H54 (cell line): ENCODE measurements at regions not wholly inside any gene's neighbourhood (a gene's known extent, or its start where the extent isn't known, plus 50 kb on each side); places are given as distances from the start of the nearest gene placed in this dataset.

ENCODE experiments used
- DNase-seq: peaks from one replicate; pipeline ENCODE4 v3.0.0; 2011; ENCODE audit warnings: low spot score, mixed read lengths; ENCODE audit not compliant: insufficient read length
- FAIRE-seq: peaks from 3 replicates; lab custom pipeline; 2011; peaks lifted over from hg19 to GRCh38; lab: Jason Lieb, UNC
- POLR2A ChIP-seq: IDR thresholded peaks from 2 replicates; pipeline ENCODE4 v1.6.1; 2011; ENCODE audit warnings: low read depth, mild to moderate bottlenecking, low read length

DNA sequence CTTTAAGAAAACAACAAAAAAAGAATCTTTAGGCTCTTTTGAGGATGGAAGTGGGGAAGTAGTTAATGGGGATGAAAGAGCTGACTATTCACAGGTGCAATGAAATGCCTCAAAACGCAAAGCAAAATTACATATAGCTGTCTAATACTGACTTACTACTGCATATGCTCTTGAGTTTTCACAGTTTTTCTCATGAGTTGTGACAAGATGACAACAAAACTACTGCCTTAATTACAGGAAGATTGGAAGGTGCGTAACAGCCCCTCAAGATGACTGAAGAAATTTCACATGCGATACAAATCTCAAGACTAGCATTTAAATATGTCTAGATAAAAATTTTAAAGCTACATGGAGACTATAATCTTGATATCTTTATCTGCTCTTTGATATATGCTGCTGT is 547.8 kb upstream of the POU3F2 start:
- TF ChIP-seq POLR2A: no peak
- FAIRE-seq: no peak
- DNase-seq: no peak

DNA sequence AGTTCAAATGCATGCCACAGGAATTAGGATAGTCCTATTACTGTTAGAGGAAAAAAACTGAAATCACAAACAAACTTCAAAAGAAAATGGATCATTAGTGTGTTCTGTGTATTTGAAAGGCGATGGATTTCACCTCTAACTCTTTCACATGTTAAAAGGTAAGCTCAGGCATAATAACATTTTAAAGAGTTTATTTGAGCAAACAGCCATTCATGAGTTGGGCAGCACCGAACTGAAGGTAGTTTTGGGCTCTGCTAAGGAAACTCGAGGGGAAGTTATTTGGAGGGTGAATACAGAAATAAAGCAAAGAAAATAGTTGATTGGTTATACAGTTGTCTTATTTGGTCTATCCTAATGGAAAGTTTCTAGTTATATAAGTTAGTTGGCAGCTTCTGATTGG is 546.5 kb upstream of the POU3F2 start:
- DNase-seq: no peak
- no peak for TF ChIP-seq POLR2A
- FAIRE-seq: no peak

GRCh38 chr6:98292810-98293209 is 541.6 kb upstream of the POU3F2 start:
- FAIRE-seq (no peak), DNase-seq (no peak)
- no peak for TF ChIP-seq POLR2A

DNA sequence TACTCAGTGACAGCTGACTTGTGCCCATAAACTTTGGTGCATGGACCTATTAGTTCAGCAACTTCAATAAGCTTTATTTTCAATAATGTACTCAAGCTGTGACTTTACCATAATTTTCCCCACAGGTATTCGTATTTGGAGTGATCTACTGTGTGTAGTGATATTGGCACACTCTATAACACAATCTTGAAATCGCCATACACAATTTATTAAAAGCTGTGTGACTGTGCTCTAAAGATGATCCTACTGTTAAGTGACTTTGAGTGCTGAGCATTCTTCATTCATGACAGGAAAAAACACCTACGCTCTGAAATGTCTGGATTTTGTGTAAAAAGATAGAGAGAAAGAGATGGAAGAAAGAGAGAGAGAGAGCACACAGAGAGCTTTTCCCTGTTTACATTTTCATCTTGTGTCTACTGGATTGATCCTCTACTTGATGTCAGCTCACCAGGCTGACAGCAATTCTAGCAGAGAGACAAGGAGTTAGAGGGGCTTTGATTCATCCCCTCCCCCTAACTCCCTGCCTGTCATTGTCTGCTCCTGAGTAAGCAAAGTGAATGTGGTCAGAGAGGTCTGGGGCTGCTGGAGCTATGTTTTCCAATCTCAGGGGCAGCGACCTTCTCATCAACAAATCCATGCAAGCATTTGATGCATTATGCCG is 538.7 kb upstream of the POU3F2 start:
- FAIRE-seq (no peak), DNase-seq (no peak)
- TF ChIP-seq POLR2A: no peak

GRCh38 chr6:98308564-98308963 is 525.8 kb upstream of the POU3F2 start:
- TF ChIP-seq POLR2A: no peak
- FAIRE-seq (no peak), DNase-seq (no peak)

DNA sequence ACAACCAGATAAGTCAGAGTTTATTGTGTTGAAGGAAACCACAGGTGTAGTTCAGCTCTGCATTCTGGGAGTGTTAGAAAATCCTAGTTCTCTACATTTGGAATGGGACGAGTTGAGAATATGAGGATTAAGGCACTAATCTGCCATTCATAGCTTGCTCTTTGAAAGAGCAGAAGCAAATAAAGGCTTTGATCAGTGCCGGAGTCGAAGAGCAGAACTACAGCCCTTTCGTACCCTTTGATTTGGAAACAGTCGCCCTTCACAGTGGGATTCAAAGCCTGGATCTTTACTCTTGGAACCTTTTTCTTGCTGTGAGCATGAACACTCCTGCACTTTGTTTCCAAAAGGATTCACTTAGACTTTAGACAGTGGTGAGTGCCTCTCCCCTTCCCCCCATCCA is 523.9 kb upstream of the POU3F2 start:
- no peak for TF ChIP-seq POLR2A
- FAIRE-seq: no peak
- DNase-seq: no peak

- FAIRE-seq: no peak
- no peak for TF ChIP-seq POLR2A
- no peak for DNase-seq
These were observed 510.8 kb upstream of the POU3F2 start for GRCh38 chr6:98323605-98324004.

DNA sequence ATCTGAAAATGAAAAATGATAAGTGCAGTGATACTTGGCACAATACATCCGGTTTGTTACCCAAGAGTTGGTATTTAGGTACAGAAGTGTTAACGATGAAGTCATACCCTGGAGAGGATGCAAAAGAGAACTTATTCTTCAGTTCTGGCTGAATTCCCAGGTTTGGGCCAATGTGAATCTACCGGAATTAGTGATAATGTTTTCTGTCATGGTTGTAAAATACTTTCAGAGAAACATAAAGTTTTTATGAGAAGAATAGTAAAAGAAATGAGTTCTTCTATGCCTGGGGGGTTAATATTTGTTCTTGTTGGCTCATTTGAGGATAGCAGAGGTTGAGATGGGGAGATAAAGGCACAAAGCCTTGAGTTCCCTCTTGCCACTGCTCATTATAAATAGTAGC is 509.9 kb upstream of the POU3F2 start:
- FAIRE-seq (no peak), DNase-seq (no peak)
- TF ChIP-seq POLR2A: no peak

DNA sequence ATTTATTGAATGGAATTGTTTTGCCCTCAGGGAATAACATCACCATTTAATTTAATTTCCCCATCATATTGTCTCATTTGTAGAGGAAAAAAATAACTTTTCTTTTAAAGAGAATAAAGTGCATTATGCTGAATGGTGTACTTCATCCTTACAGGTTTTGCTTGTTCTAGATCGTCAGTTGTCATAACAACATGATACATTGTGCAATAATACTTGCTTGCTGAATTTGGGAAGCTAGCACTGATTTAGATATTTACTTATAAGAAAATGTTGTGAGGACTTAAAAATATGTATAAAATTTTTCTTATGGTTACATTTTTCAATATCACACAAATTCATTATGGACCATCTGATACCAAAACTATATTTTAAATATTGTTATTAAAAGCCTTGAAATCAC is 509.0 kb upstream of the POU3F2 start:
- TF ChIP-seq POLR2A: no peak
- FAIRE-seq (no peak), DNase-seq (no peak)

GRCh38 chr6:98333273-98333672 is 501.1 kb upstream of the POU3F2 start:
- FAIRE-seq (no peak), DNase-seq (no peak)
- TF ChIP-seq POLR2A: no peak

DNA sequence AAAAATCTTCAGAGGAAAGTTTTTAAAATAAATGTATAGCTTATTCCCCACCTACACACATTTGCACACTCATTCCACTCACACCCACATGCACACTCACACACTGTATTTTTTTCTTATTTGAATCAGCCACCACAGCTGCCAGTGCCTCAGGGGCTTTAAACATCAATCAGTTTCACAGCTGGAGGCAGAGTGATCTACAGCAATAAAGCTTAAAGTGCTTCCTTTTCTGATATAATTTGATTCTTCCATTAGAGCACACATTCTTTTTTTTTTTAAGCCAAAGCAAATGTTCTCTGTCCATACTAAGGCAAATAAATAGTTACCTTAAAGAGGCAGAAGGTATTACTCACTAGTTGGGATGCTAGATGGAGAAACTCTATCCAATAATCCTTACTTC is 498.8 kb upstream of the POU3F2 start:
- FAIRE-seq (no peak), DNase-seq (no peak)
- no peak for TF ChIP-seq POLR2A

GRCh38 chr6:98339506-98339905 is 494.9 kb upstream of the POU3F2 start:
- FAIRE-seq: no peak
- no peak for DNase-seq
- TF ChIP-seq POLR2A: no peak

GRCh38 chr6:98343004-98343403 is 491.4 kb upstream of the POU3F2 start:
- FAIRE-seq (no peak), DNase-seq (no peak)
- TF ChIP-seq POLR2A: no peak

DNA sequence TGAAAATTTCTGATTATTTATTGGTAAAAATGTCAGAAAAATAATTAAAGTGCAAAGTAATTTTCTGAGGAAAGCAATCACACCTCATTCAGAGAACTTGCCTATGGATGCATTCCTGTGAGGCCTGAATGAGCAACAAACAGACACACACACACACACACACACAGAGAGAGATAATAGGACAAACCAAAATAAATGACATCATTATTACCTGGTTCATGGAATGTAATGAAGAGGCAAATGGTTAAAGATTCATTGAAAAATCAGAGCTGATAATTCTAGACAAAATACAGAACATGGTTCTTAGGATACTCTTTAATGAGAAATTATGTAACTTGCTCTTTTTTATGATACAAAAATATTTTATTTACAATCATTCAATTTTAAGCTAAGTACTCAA is 490.6 kb upstream of the POU3F2 start:
- no peak for FAIRE-seq
- TF ChIP-seq POLR2A: no peak

DNA sequence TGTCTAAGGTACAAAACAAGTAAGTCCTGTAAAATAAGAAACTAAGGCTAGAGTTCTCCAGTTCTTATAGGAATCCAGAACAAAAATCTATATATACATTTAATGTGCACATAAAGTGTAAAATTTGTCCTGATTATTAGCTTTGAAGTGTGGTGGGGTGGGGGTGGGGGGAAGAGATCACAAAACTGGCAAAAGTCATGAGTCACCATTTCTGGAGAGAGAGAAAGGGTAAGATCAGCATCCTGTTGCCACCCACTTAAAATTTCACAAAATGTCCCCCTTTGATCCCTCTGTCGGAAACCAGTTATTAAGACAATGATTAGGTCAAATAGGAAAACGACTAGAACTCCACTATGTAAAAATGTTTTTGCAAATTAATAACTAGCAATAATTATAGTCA is 482.0 kb upstream of the POU3F2 start:
- FAIRE-seq (no peak), DNase-seq (no peak)
- no peak for TF ChIP-seq POLR2A

More for the DNA sequence above, 490.6 kb upstream of the POU3F2 start:
- DNase-seq: no peak
